SK-N-MC (cell line): ENCODE measurements at regions not wholly inside any gene's neighbourhood (a gene's known extent, or its start where the extent isn't known, plus 50 kb on each side); places are given as distances from the start of the nearest gene placed in this dataset.

Experiments used
- DNase-seq: peaks from one replicate; pipeline ENCODE4 v3.0.0-alpha.2; 2011; ENCODE audit warnings: low read depth, low spot score
- H3K27ac ChIP-seq: fragments of 200-600 bp; sonication (generic); 2 replicates; pipeline ENCODE4 v1.5.1; 2016; ENCODE audit warnings: mixed run types
- H3K36me3 ChIP-seq: fragments of 200-600 bp; sonication (generic); 2 replicates; pipeline ENCODE4 v1.6.1; 2017; ENCODE audit warnings: antibody characterized with exemption, low read length, mixed read lengths; ENCODE audit not compliant: insufficient read depth
- H3K4me3 ChIP-seq: fragments of 200-600 bp; sonication (generic); 2 replicates; pipeline ENCODE4 v1.5.1; 2016
- H3K9ac ChIP-seq: fragments of 200-600 bp; sonication (generic); 2 replicates; pipeline ENCODE4 v1.8.0; 2017; ENCODE audit warnings: mixed run types, mixed read lengths; ENCODE audit not compliant: insufficient read length
- H3K9me3 ChIP-seq: fragments of 200-600 bp; sonication (generic); 2 replicates; pipeline ENCODE4 v1.6.1; 2017; ENCODE audit warnings: low read depth, mild to moderate bottlenecking, antibody characterized with exemption, low read length, moderate library complexity, mixed read lengths
- EZH2 ChIP-seq: fragments of 200-600 bp; sonication (generic); IDR thresholded peaks from one replicate; pipeline ENCODE4 v1.6.1; 2017; ENCODE audit warnings: antibody characterized with exemption
- FOXP2 ChIP-seq: optimal IDR thresholded peaks from 2 replicates; pipeline ENCODE3; 2011; ENCODE audit warnings: mild to moderate bottlenecking, moderate library complexity; ENCODE audit not compliant: insufficient read depth; ENCODE audit errors: extremely low read length, control extremely low read depth
- POLR2AphosphoS5 ChIP-seq: IDR thresholded peaks from 2 replicates; pipeline ENCODE4 v1.6.1; 2012; ENCODE audit warnings: mild to moderate bottlenecking, low read depth, low read length, borderline replicate concordance

- no peak overlapping the region for H3K27ac ChIP-seq
- H3K9me3 ChIP-seq, result no peaks in the 10 kb centered on the region
- no peak for DNase-seq
- no peak overlapping the region for H3K9ac ChIP-seq
- no peak overlapping the region for H3K4me3 ChIP-seq
- H3K36me3 ChIP-seq, result no peaks in the 10 kb centered on the region
- no peak for TF ChIP-seq EZH2
- no peak for TF ChIP-seq POLR2AphosphoS5
- TF ChIP-seq FOXP2, result no peak
Observed at GRCh38 chr2:150052457-150052856, 435.0 kb downstream of the RND3 start.

- no peak overlapping the region for H3K4me3 ChIP-seq
- no peak for TF ChIP-seq EZH2
- TF ChIP-seq FOXP2, result no peak
- TF ChIP-seq POLR2AphosphoS5, result no peak
- no peak overlapping the region for H3K9ac ChIP-seq
- no peak for DNase-seq
- H3K9me3 ChIP-seq, result no peaks in the 10 kb centered on the region
- H3K36me3 ChIP-seq, result no peaks in the 10 kb centered on the region
- no peak overlapping the region for H3K27ac ChIP-seq
Observed at GRCh38 chr2:150051004-150051403, 436.5 kb downstream of the RND3 start.

- H3K9ac ChIP-seq, result no peak overlapping the region
- DNase-seq, result no peak
- no peak overlapping the region for H3K27ac ChIP-seq
- H3K9me3 ChIP-seq, result no peaks in the 10 kb centered on the region
- TF ChIP-seq EZH2 (no peak), POLR2AphosphoS5 (no peak), FOXP2 (no peak)
- H3K4me3 ChIP-seq, result no peak overlapping the region
- no peaks in the 10 kb centered on the region for H3K36me3 ChIP-seq
Observed at GRCh38 chr2:150050036-150050435, 437.4 kb downstream of the RND3 start.

DNA sequence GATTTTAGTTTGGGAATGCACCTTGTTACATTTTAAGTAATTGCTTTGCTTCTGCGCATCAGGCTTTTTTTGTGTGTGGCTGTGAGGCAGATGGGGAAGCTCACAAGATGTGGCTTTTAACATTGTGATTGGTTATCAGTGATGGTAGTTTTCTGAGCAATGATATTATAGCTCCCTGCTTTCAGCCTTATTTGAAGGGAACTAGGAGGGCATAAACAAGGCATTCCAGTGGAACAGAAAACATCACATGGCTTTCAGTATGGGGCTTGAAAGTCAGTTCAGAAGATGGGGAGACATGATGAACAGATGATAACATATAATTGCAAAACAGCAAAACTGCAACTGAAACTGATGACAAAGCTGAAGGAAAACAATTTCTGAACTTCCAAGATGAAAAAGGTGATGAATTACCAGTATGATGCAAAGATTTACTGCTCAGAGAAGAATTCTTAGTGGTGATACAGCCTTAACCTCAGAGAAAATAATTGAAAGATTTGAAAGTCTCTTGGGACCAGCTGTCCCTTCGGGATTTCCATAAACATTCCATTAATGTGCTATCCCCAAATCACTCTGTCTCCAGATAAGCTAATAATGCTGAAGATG is 439.7 kb downstream of the RND3 start:
- H3K36me3 ChIP-seq, result no peaks in the 10 kb centered on the region
- TF ChIP-seq FOXP2 (no peak), POLR2AphosphoS5 (no peak), EZH2 (no peak)
- no peak overlapping the region for H3K9ac ChIP-seq
- no peaks in the 10 kb centered on the region for H3K9me3 ChIP-seq
- no peak overlapping the region for H3K4me3 ChIP-seq
- H3K27ac ChIP-seq, result no peak overlapping the region
- no peak for DNase-seq

- Histone ChIP-seq H3K9ac (no peak overlapping the region), H3K4me3 (no peak overlapping the region), H3K36me3 (no peaks in the 10 kb centered on the region), H3K9me3 (no peaks in the 10 kb centered on the region), H3K27ac (no peak overlapping the region)
- DNase-seq, result no peak
- TF ChIP-seq FOXP2, result no peak
- no peak for TF ChIP-seq POLR2AphosphoS5
- no peak for TF ChIP-seq EZH2
Observed at GRCh38 chr2:150046810-150047209, 440.7 kb downstream of the RND3 start.

DNA sequence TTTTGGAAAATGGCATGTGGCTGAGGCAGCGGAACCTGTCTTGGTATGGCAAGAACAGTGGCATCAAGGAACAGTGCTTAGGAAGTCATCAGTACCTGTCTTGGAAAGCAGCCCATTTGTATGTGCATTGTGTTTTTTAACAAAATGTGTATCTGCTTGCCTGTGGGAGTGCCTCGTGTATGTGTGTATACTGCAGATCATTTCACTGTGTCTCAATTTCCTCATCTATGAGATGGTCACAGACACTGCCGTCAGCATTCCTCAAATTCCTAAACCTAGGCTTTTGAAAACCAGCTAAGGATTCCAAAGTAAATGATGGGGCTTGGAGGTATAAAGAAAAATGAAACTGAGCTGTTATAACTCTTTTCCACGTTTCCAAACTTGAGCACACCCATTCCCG is 441.3 kb downstream of the RND3 start:
- no peak for DNase-seq
- no peak overlapping the region for H3K9ac ChIP-seq

GRCh38 chr2:150045601-150046000 is 441.9 kb downstream of the RND3 start:
- no peak overlapping the region for H3K4me3 ChIP-seq
- H3K9ac ChIP-seq, result no peak overlapping the region
- DNase-seq, result no peak

More for the DNA sequence above, 441.3 kb downstream of the RND3 start:
- Histone ChIP-seq H3K4me3 (no peak overlapping the region), H3K9me3 (no peaks in the 10 kb centered on the region), H3K36me3 (no peaks in the 10 kb centered on the region), H3K27ac (no peak overlapping the region)
- TF ChIP-seq FOXP2 (no peak), EZH2 (no peak), POLR2AphosphoS5 (no peak)

DNA sequence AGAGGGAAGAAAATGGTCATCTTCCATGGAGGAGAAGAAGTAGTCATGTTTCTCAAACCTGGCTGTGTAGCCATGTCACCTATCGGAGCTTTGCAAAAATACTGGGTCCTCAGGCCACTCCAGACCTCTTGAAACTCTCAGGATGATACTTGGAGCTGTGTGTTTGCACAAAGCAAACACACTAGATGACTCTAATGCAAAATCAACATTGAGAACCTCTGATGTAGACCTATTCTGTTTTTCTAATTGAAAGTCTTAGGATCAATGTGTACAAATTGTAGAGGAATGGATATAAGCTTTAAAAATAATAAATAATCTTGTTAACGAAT is 444.3 kb downstream of the RND3 start:
- DNase-seq, result no peak
- no peak overlapping the region for H3K4me3 ChIP-seq
- no peaks in the 10 kb centered on the region for H3K9me3 ChIP-seq
- H3K9ac ChIP-seq, result no peak overlapping the region
- H3K36me3 ChIP-seq, result no peaks in the 10 kb centered on the region
- TF ChIP-seq POLR2AphosphoS5 (no peak), FOXP2 (no peak), EZH2 (no peak)
- no peak overlapping the region for H3K27ac ChIP-seq

More at GRCh38 chr2:150045601-150046000, 441.9 kb downstream of the RND3 start:
- no peak for TF ChIP-seq POLR2AphosphoS5
- no peak overlapping the region for H3K27ac ChIP-seq
- no peaks in the 10 kb centered on the region for H3K9me3 ChIP-seq
- no peaks in the 10 kb centered on the region for H3K36me3 ChIP-seq

GRCh38 chr2:150042500-150043171 is 444.8 kb downstream of the RND3 start:
- Histone ChIP-seq H3K27ac (no peak overlapping the region), H3K36me3 (no peaks in the 10 kb centered on the region), H3K4me3 (no peak overlapping the region), H3K9ac (no peak overlapping the region), H3K9me3 (no peaks in the 10 kb centered on the region)
- DNase-seq, result no peak
- TF ChIP-seq EZH2, result no peak
- no peak for TF ChIP-seq FOXP2
- no peak for TF ChIP-seq POLR2AphosphoS5
